PC-9 (cell line): ENCODE measurements at regions not wholly inside any gene's neighbourhood (a gene's known extent, or its start where the extent isn't known, plus 50 kb on each side); places are given as distances from the start of the nearest gene placed in this dataset.

Experiments used
- EZH2 ChIP-seq: fragments of 200-600 bp; sonication (generic); IDR thresholded peaks from 2 replicates; pipeline ENCODE4 v1.8.0; 2017; ENCODE audit warnings: antibody characterized with exemption, low read depth
- TF ChIP-seq, protein P1 (sequence below): fragments of 200-600 bp; sonication (generic); conservative IDR thresholded peaks from 2 replicates; pipeline ENCODE4 v1.6.1; 2017; ENCODE audit warnings: mixed run types, antibody characterized with exemption, mild to moderate bottlenecking, moderate library complexity

DNA sequence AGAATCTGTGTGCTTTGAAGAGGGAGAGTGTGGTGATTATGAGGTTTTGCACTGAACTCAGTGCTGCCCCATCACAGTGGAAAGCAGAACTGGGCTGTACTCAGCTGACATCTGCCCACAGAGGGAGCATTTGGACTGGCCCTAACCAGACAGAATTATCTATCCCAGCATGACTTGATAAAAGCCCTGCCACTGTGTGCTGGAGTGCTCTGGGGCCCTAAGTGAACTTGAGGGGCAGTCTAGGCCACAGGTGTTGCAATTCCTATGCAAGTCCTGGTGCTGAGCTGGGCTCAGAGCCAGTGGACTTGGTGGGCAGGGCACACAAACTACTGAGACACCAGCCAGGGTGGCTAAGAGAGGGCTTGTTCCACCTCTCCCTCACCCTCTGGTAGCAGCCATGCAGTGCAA, 269.2 kb upstream of the CTNNB1 start:
- TF ChIP-seq, protein P1, sequence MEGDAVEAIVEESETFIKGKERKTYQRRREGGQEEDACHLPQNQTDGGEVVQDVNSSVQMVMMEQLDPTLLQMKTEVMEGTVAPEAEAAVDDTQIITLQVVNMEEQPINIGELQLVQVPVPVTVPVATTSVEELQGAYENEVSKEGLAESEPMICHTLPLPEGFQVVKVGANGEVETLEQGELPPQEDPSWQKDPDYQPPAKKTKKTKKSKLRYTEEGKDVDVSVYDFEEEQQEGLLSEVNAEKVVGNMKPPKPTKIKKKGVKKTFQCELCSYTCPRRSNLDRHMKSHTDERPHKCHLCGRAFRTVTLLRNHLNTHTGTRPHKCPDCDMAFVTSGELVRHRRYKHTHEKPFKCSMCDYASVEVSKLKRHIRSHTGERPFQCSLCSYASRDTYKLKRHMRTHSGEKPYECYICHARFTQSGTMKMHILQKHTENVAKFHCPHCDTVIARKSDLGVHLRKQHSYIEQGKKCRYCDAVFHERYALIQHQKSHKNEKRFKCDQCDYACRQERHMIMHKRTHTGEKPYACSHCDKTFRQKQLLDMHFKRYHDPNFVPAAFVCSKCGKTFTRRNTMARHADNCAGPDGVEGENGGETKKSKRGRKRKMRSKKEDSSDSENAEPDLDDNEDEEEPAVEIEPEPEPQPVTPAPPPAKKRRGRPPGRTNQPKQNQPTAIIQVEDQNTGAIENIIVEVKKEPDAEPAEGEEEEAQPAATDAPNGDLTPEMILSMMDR, result no peak
- no peak for TF ChIP-seq EZH2
